KOPT-K1 (cell line): ENCODE measurements at regions not wholly inside any gene's neighbourhood (a gene's known extent, or its start where the extent isn't known, plus 50 kb on each side); places are given as distances from the start of the nearest gene placed in this dataset.

ENCODE experiments used
- H3K27ac ChIP-seq: fragments of 200-600 bp; sonication (generic); 2 replicates; pipeline ENCODE4 v1.5.1; 2016; ENCODE audit warnings: antibody characterized with exemption, mild to moderate bottlenecking, low read depth, low read length; ENCODE audit not compliant: poor library complexity, severe bottlenecking
- H3K36me3 ChIP-seq: fragments of 200-600 bp; sonication (generic); 2 replicates; pipeline ENCODE4 v1.5.1; 2017; ENCODE audit warnings: antibody characterized with exemption, mild to moderate bottlenecking, low read length, moderate library complexity; ENCODE audit not compliant: insufficient read depth
- H3K9me3 ChIP-seq: fragments of 200-600 bp; sonication (generic); 2 replicates; pipeline ENCODE4 v1.5.1; 2017; ENCODE audit warnings: antibody characterized with exemption, low read length, mild to moderate bottlenecking; ENCODE audit not compliant: insufficient read depth, poor library complexity, severe bottlenecking

DNA sequence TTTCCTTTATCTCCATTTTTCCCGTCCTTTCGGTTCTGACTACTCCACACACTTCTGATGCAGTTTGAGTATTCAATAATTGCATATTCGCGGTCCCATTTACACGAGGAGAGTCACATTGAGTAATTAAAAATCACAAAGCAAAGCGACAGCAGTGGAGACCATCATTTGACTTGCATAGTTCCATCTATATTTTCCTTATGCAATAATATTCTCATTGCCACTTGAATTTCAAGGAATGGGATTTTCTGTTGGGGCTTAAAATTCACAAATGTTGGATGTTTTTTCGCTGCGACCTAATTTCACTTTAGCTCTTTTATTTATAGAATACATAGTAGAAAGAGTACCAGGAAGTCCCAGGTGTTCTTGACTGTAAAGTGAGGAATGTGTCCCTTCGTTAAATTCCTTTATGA lies 186.8 kb downstream of the ZEB2 start:
- Histone ChIP-seq H3K27ac (no peak overlapping the region), H3K36me3 (no peaks in the 10 kb centered on the region), H3K9me3 (no peaks in the 10 kb centered on the region)

DNA sequence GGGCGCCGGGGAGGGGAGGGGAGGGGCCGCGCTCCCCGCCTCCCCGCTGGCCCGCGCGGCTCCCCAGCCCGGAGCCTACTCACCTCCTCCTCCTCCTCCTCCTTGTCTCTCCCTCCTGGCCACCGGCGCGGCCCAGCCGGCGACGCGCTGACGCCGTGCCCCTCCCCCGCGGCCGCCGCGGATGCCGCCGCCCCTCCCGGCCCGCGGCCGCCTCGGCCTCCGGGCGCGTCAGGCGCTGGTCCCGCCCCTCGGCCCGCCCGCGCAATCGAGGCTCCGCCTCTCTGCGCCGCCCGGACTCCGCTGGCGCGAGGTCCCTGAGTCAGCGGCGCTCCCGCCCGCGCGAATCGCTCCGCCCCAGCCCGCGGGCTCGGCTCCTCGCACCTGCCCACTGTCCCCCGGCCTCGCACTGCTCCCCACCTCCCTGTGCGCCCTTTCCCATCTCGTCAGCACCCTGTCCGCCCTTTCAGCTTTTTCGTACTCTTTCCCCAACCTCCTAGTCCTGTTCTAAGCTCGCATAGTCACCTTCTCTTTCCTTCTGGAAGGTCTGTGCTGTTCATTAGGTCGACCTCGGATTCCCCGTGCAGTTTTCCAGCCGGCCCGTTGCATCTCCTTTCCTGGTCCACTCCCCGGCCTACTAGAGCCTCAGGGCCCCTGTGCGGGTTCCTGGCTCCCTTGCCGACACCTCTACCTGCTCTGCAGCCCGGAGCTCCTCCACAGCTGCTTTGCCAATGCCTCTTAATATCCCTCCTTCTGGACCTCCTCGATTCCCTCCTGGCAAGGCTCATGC lies 187.4 kb downstream of the ZEB2 start:
- Histone ChIP-seq H3K36me3 (no peaks in the 10 kb centered on the region), H3K9me3 (no peaks in the 10 kb centered on the region), H3K27ac (peak overlapping the region; percentile 82)

DNA sequence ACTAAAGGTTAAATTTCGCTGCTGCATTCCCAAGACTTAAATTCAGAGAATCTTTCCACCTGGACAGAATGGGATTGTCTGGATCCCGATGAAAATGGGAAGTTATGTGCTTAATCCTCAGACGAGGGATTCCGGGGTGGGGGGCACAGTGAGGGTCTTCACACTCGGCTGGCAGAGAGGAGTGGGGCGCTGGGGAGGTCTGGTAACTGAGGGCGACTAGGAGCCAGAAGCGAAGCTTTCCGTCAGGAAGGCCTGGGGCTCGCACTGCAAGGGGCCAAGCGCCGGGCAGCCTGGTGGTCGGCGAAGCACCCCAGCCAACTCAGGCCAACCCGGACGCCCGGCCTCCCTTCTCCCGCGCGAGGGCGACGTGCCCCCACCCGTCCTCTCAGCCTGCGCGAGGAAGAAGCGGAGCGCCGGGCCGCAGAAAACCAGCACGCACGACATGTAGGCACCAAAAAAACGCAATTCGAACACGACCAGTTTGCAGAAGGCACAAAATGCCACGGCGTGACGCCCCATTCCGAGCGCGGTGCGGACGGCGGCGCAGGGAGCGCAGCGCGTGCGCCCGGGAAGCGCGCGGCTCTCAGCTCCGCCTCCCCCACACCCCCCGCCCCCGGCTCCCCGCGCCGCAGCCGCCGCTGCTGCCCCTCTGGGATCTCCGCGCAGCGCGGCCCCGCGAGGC lies 188.1 kb downstream of the ZEB2 start:
- Histone ChIP-seq H3K9me3 (no peaks in the 10 kb centered on the region), H3K36me3 (no peaks in the 10 kb centered on the region), H3K27ac (peak overlapping the region; percentile 82)

DNA sequence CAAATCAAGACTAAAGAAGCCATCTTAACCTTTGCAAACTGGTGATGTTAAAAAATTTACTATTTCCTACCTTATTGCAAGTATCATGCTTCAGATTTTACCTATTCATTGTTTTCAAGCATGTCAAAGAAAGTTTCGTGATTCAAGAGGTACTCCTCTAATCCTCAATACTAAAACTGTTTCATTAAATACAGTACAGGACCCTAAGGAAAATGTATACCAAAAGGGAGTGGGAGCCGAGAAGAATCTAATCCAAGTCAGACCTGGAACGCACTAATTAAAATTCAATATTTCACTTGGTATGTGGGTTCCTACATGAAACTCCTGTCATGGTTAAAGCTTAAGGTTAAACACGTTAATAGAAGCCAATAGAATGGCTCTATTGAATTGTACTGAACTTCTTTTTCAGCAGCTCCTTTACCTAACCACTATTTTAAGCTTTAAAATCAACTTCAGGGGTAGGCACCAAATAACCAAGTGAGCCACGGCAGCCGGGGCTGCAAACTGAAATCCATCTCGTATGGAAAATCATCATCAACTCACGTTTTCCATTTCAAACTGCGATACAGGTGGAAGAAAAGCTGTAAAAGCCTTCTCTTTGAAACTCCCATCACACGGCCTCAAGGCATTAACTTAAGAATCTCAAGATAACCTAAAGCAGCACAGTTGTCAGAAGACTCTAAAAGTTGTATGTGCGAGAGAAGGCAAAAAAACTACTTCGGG lies 188.8 kb downstream of the ZEB2 start:
- Histone ChIP-seq H3K27ac (peak overlapping the region; percentile 82), H3K36me3 (no peaks in the 10 kb centered on the region), H3K9me3 (no peaks in the 10 kb centered on the region)

DNA sequence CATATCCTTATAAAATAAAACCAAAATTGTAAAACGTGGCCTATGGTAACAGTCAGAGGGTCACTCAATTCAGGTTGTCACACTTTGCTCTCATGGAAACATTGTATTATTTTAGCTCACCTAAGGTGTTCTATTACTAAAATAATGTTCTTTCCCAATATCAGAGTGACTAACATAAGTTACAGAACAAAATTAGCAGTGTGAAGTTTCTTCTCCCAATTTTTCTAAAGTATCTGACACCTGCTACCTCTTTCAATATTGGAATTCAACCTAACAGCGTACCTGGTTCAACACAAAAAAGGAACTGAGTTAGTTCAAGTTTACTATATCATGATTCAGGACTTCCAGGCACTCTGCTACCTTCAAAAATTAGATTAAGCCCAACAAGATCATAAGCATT lies 190.4 kb downstream of the ZEB2 start:
- Histone ChIP-seq H3K27ac (no peak overlapping the region), H3K36me3 (no peaks in the 10 kb centered on the region), H3K9me3 (no peaks in the 10 kb centered on the region)

GRCh38 chr2:144328938-144329337 lies 191.0 kb downstream of the ZEB2 start:
- no peaks in the 10 kb centered on the region for H3K36me3 ChIP-seq
- H3K27ac ChIP-seq = no peak overlapping the region
- no peaks in the 10 kb centered on the region for H3K9me3 ChIP-seq

- peaks cover 8% of the 10 kb centered on the region for H3K9me3 ChIP-seq
- no peak overlapping the region for H3K27ac ChIP-seq
- H3K36me3 ChIP-seq = no peaks in the 10 kb centered on the region
Observed at GRCh38 chr2:144326825-144327224, 193.1 kb downstream of the ZEB2 start.

DNA sequence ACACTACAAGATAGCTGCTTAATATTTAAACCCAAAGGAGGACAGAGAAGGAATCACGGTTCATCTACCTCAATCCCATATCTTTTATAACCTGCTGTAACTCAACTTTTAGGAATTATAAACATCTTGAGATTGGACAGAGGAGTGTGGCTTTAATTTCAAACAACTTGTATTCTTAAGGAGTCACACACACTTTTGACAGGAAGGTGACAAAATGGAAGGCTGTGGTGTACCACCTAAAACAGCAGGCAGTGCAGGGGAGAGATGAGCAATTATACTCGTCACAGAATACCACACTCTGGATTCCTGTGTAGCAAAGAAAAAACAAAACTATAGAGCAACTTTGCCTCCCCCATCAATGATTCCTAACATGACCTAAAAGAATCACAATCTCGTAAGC lies 194.8 kb downstream of the ZEB2 start:
- no peak overlapping the region for H3K27ac ChIP-seq

DNA sequence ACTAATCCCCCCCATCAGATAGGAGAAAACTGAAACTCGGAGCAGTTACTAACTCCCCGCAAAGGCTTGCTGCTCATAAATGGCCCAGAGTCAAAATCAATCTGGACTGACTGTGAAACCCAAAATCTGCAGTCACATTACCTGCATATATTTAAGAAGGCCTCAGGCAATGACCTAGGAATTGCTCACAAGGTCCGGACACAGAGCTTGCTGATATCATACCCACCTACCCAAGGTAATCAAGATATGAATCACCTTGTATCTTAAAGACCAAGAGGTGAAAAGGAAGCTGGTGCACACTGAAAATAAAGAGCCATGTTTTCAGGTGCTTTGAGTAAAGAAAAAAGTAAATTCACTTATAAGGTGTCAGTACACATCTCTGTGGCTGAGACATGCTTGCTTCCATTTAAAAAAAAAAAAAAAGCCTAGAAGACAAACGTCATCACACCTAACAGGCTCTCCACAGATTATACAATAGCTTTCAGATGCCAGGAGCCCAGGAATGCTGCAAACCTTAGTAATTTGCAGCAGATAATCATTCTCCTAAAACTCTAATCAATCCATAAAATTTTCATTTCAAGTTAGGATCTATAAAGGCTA lies 195.4 kb downstream of the ZEB2 start:
- Histone ChIP-seq H3K9me3 (peaks cover 8% of the 10 kb centered on the region), H3K27ac (no peak overlapping the region), H3K36me3 (no peaks in the 10 kb centered on the region)

More for the DNA sequence above, 194.8 kb downstream of the ZEB2 start:
- Histone ChIP-seq H3K9me3 (peaks cover 8% of the 10 kb centered on the region), H3K36me3 (no peaks in the 10 kb centered on the region)

DNA sequence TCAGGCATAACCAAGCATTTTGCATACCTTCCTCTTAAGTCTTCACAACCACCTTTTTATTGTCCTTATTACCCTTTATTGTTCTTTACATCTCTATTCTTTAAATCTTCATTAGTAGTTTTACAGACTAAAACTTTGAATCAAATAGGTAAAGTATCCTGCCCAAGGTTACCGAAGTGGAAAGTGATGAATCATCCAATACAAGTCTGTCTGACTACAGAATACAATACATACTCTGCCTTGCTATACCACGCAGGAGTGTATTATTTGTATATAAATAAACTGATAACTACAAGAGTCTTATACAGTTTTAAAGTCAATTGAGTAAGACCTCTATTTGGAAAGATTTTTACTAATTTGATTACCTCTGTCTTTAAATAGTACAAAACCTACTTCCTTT lies 196.0 kb downstream of the ZEB2 start:
- H3K9me3 ChIP-seq = peaks cover 8% of the 10 kb centered on the region
- H3K27ac ChIP-seq = no peak overlapping the region
- H3K36me3 ChIP-seq = no peaks in the 10 kb centered on the region

DNA sequence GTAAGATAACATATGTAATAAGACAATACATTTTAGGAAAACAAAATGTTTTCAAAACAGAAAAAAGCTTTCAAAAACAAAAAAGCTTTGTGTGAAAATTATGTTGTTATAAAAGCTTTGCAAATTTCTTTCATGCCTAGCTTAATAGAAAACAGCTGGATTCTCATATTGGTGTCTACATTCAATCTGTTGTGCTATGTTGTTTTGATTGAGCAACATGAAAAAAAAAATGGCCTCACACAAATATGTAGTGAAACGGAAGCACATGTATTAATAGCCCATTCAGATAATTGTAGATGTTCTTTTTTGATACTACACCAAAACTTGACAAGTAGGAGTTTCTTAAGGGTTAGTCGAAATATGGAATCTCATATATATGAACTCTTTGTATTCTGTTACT lies 197.5 kb downstream of the ZEB2 start:
- no peaks in the 10 kb centered on the region for H3K36me3 ChIP-seq
- H3K27ac ChIP-seq = no peak overlapping the region
- H3K9me3 ChIP-seq = peaks cover 8% of the 10 kb centered on the region

DNA sequence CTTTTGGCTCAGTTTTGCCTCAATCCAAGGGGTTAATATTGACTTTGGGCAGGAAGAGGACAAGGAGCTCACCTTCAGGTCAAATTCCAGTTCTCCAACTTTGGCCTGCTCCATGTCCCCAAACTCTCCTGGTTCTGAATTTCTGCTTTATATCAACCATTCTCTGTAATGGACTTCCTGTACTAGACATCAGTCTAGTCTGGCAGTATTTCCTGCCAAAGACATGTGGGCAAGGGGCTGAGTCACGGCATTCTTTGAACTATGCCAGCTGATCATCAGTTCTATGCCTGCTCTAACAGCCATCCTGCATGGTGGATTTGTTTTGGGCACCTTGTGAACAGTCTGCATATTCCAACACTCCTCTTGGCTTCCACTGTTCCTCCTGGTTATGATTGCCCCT lies 199.4 kb downstream of the ZEB2 start:
- no peaks in the 10 kb centered on the region for H3K36me3 ChIP-seq
- peak overlapping the region; percentile 18 for H3K27ac ChIP-seq
- H3K9me3 ChIP-seq = peaks cover 8% of the 10 kb centered on the region

- Histone ChIP-seq H3K27ac (no peak overlapping the region), H3K36me3 (no peaks in the 10 kb centered on the region), H3K9me3 (peaks cover 10% of the 10 kb centered on the region)
Observed at GRCh38 chr2:144317071-144317738, 202.7 kb downstream of the ZEB2 start.

DNA sequence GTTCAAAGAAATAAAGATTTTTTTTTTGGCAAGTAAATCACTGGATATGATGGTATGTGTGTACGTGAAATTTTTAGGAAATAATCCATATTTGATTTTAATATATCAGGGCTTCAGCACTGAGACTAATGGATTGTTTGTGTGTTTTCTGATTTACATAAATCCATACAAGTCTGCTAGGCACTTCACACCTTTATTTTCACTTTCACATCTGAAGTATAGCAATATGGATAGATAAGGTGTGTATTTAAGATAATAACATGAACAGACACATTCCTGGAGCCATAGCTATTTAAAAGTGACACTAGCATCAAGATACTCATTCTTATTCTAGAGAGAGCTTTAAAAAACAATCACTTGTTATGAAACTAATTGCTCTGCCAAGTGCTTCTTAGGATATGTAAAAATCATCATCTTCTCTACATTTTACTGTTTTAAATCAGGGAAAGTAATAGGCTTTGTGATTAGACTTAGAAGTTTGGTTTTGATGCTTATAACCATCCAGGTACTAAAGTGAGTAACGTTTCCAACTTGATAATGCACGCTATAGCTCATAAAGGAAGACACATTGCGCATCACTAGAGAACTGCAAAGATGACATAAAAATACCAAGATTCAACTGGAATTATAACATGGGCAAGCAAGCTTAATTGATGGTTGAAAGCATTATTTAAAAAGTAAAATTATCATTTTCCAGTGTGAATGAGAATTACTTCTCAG lies 208.9 kb downstream of the ZEB2 start:
- H3K27ac ChIP-seq = no peak overlapping the region
- H3K9me3 ChIP-seq = peaks cover 15% of the 10 kb centered on the region
- no peaks in the 10 kb centered on the region for H3K36me3 ChIP-seq
